ENCODE measurements at regions not wholly inside any gene's neighbourhood (a gene's known extent, or its start where the extent isn't known, plus 50 kb on each side); places are given as distances from the start of the nearest gene placed in this dataset.

GRCh38 chr13:34104853-34105252 is 286.9 kb downstream of the RFC3 start:
- no peaks in the 10 kb centered on the region for H4K20me1 ChIP-seq (ENCODE audit: insufficient read depth)
- POLR2A ChIA-PET, result no interaction called here
- no peak overlapping the region for H2AFZ ChIP-seq (ENCODE audit: low read depth, low read length, poor library complexity, severe bottlenecking)
- H3K9me3 ChIP-seq (ENCODE audit: control insufficient read depth in 1 of 2, insufficient read depth in 1 of 2, low read depth in 1 of 2, low read length in 2 of 2), result no peaks in the 10 kb centered on the region
- H3K4me2 ChIP-seq (ENCODE audit: low read length), result no peak overlapping the region
- H3K27ac ChIP-seq (ENCODE audit: low read depth, low read length), result no peak overlapping the region
- intact Hi-C loops (cut with micrococcal nuclease), result no loop called here
- H3K79me2 ChIP-seq (ENCODE audit: insufficient read depth, low read length), result no peaks in the 10 kb centered on the region
- DNase-seq (ENCODE audit: low read depth, low spot score) (no peak), ATAC-seq (no peak)
- BruUV-seq (replicated peaks), result no TSS peak
- H3K4me3 ChIP-seq (replicated peaks in 1 of 2; ENCODE audit: low read depth in 1 of 2, low read length in 2 of 2), result no peak overlapping the region
- no peak for TF ChIP-seq EZH2phosphoT487 (IDR thresholded peaks at IDR 0.05; ENCODE audit: borderline replicate concordance)
- no peak for TF ChIP-seq POLR2AphosphoS5 (IDR thresholded peaks at IDR 0.05; ENCODE audit: low read depth, low read length)
- TF ChIP-seq ZBTB33 (IDR thresholded peaks at IDR 0.05; ENCODE audit: extremely low read depth, insufficient replicate concordance, low read length), result no peak
- no peak for TF ChIP-seq REST (IDR thresholded peaks at IDR 0.05; ENCODE audit: low read depth)
- TF ChIP-seq ZNF274 (IDR thresholded peaks at IDR 0.05; ENCODE audit: low read depth, low read length), result no peak
- TF ChIP-seq CEBPB (IDR thresholded peaks at IDR 0.05; ENCODE audit: low read depth), result no peak
- TF ChIP-seq JUND (IDR thresholded peaks at IDR 0.05), result no peak
- TF ChIP-seq TCF7L2 (IDR thresholded peaks at IDR 0.05; ENCODE audit: borderline replicate concordance, extremely low read depth, insufficient read depth, insufficient read length), result no peak
- no peak for TF ChIP-seq FOSL1 (IDR thresholded peaks at IDR 0.05; ENCODE audit: low read depth)
- no peak for TF ChIP-seq SP1 (IDR thresholded peaks at IDR 0.05; ENCODE audit: low read depth)
- no peak for TF ChIP-seq MAX (IDR thresholded peaks at IDR 0.05)
- no peak for TF ChIP-seq ELF1 (IDR thresholded peaks at IDR 0.05; ENCODE audit: borderline replicate concordance, low read depth)
- no peak for TF ChIP-seq SIN3A (IDR thresholded peaks at IDR 0.05; ENCODE audit: low read depth)
- TF ChIP-seq CBX3 (IDR thresholded peaks at IDR 0.05; ENCODE audit: low read depth), result no peak
- CTCF ChIA-PET, result no interaction called here
- no peaks in the 10 kb centered on the region for H3K9me2 ChIP-seq (ENCODE audit: insufficient read depth)
- RAD21 ChIA-PET (ENCODE audit: low non-redundant PET in 1 of 2, low total read pairs in 2 of 2, uncharacterized antibody in 2 of 2, unreplicated experiment in 2 of 2), result no interaction called here
- H3K27me3 ChIP-seq (ENCODE audit: insufficient read depth, low read length), result no peaks in the 10 kb centered on the region
- H3K36me3 ChIP-seq (ENCODE audit: control insufficient read depth in 1 of 2, insufficient read depth in 2 of 2, low read length in 2 of 2), result no peaks in the 10 kb centered on the region
- no peaks in the 10 kb centered on the region for H3K4me1 ChIP-seq (ENCODE audit: control insufficient read depth in 1 of 2, insufficient read depth in 2 of 2, low read length in 2 of 2)
- no peak overlapping the region for H3K9ac ChIP-seq (ENCODE audit: low read length)
